ENCODE measurements at regions not wholly inside any gene's neighbourhood (a gene's known extent, or its start where the extent isn't known, plus 50 kb on each side); places are given as distances from the start of the nearest gene placed in this dataset.
"Not testable (repeated sequence)": the region's sequence is repeated elsewhere in the genome, so short reads cannot be mapped to it uniquely, and the experiment has no call there.

GRCh38 chr13:89402211-89402610 lies 1731.0 kb downstream of the SLITRK5 start:
- in situ Hi-C loops (cut with HindIII; ENCODE audit: low sequenced_read_pairs), result no loop called here

GRCh38 chr13:89406096-89406495 lies 1734.9 kb downstream of the SLITRK5 start:
- in situ Hi-C loops (cut with HindIII; ENCODE audit: low sequenced_read_pairs), result not testable (repeated sequence)

- in situ Hi-C loops (cut with HindIII; ENCODE audit: low sequenced_read_pairs), result no loop called here
Observed at GRCh38 chr13:89407357-89407756, 1736.2 kb downstream of the SLITRK5 start.

GRCh38 chr13:89432997-89433396 lies 1761.8 kb downstream of the SLITRK5 start:
- in situ Hi-C loops (cut with HindIII; ENCODE audit: low sequenced_read_pairs), result no loop called here

- in situ Hi-C loops (cut with HindIII; ENCODE audit: low sequenced_read_pairs), result not testable (repeated sequence)
Observed at GRCh38 chr13:89434624-89435023, 1763.5 kb downstream of the SLITRK5 start.

GRCh38 chr13:89454681-89455080 lies 1783.5 kb downstream of the SLITRK5 start:
- in situ Hi-C loops (cut with HindIII; ENCODE audit: low sequenced_read_pairs), result no loop called here

- in situ Hi-C loops (cut with HindIII; ENCODE audit: low sequenced_read_pairs), result no loop called here
Observed at GRCh38 chr13:89455225-89455624, 1784.1 kb downstream of the SLITRK5 start.

- in situ Hi-C loops (cut with HindIII; ENCODE audit: low sequenced_read_pairs), result no loop called here
Observed at GRCh38 chr13:89455741-89456140, 1784.6 kb downstream of the SLITRK5 start.

- in situ Hi-C loops (cut with HindIII; ENCODE audit: low sequenced_read_pairs), result no loop called here
Observed at GRCh38 chr13:89457977-89458376, 1786.8 kb downstream of the SLITRK5 start.

- in situ Hi-C loops (cut with HindIII; ENCODE audit: low sequenced_read_pairs), result no loop called here
Observed at GRCh38 chr13:89458456-89458855, 1787.3 kb downstream of the SLITRK5 start.

- in situ Hi-C loops (cut with HindIII; ENCODE audit: low sequenced_read_pairs), result not testable (repeated sequence)
Observed at GRCh38 chr13:89460895-89461294, 1789.7 kb downstream of the SLITRK5 start.

GRCh38 chr13:89465366-89465765 lies 1794.2 kb downstream of the SLITRK5 start:
- in situ Hi-C loops (cut with HindIII; ENCODE audit: low sequenced_read_pairs), result no loop called here

GRCh38 chr13:89468081-89468480 lies 1796.9 kb downstream of the SLITRK5 start:
- in situ Hi-C loops (cut with HindIII; ENCODE audit: low sequenced_read_pairs), result no loop called here

- in situ Hi-C loops (cut with HindIII; ENCODE audit: low sequenced_read_pairs), result no loop called here
Observed at GRCh38 chr13:89470901-89471300, 1799.7 kb downstream of the SLITRK5 start.

GRCh38 chr13:89474432-89474831 lies 1803.3 kb downstream of the SLITRK5 start:
- in situ Hi-C loops (cut with HindIII; ENCODE audit: low sequenced_read_pairs), result no loop called here

GRCh38 chr13:89486065-89486464 lies 1814.9 kb downstream of the SLITRK5 start:
- in situ Hi-C loops (cut with HindIII; ENCODE audit: low sequenced_read_pairs), result no loop called here

GRCh38 chr13:89486709-89487108 lies 1815.5 kb downstream of the SLITRK5 start:
- in situ Hi-C loops (cut with HindIII; ENCODE audit: low sequenced_read_pairs), result no loop called here

- in situ Hi-C loops (cut with HindIII; ENCODE audit: low sequenced_read_pairs), result no loop called here
Observed at GRCh38 chr13:89490661-89491060, 1819.5 kb downstream of the SLITRK5 start.

- in situ Hi-C loops (cut with HindIII; ENCODE audit: low sequenced_read_pairs), result no loop called here
Observed at GRCh38 chr13:89496478-89496877, 1825.3 kb downstream of the SLITRK5 start.

- in situ Hi-C loops (cut with HindIII; ENCODE audit: low sequenced_read_pairs), result no loop called here
Observed at GRCh38 chr13:89497658-89498057, 1826.5 kb downstream of the SLITRK5 start.

GRCh38 chr13:89502286-89502685 lies 1831.1 kb downstream of the SLITRK5 start:
- in situ Hi-C loops (cut with HindIII; ENCODE audit: low sequenced_read_pairs), result no loop called here

GRCh38 chr13:89514534-89515312 lies 1832.8 kb upstream of the MIR17HG start:
- in situ Hi-C loops (cut with HindIII; ENCODE audit: low sequenced_read_pairs), result no loop called here

- in situ Hi-C loops (cut with HindIII; ENCODE audit: low sequenced_read_pairs), result no loop called here
Observed at GRCh38 chr13:89515948-89516347, 1831.5 kb upstream of the MIR17HG start.
